Neural progenitor cell (in vitro differentiated cells): ENCODE measurements at regions not wholly inside any gene's neighbourhood (a gene's known extent, or its start where the extent isn't known, plus 50 kb on each side); places are given as distances from the start of the nearest gene placed in this dataset.

Source experiments
- CTCF ChIP-seq: fragments of 200-600 bp; sonication (generic); IDR thresholded peaks from 2 replicates; pipeline ENCODE4 v1.5.1; 2017; ENCODE audit warnings: antibody characterized with exemption, mild to moderate bottlenecking
- EZH2 ChIP-seq: fragments of 200-600 bp; sonication (generic); IDR thresholded peaks from 2 replicates; pipeline ENCODE4 v1.6.1; 2017; ENCODE audit warnings: antibody characterized with exemption, mild to moderate bottlenecking, moderate library complexity
- EZH2phosphoT487 ChIP-seq: fragments of 200-600 bp; sonication (generic); IDR thresholded peaks from 2 replicates; pipeline ENCODE4 v1.6.1; 2017; ENCODE audit warnings: antibody characterized with exemption

GRCh38 chr2:163142618-163143017 is 304.1 kb upstream of the KCNH7 start:
- TF ChIP-seq CTCF (no peak), EZH2phosphoT487 (no peak), EZH2 (no peak)
